Cardiac fibroblast (primary cell): ENCODE measurements at regions not wholly inside any gene's neighbourhood (a gene's known extent, or its start where the extent isn't known, plus 50 kb on each side); places are given as distances from the start of the nearest gene placed in this dataset.
"Not testable (repeated sequence)": the region's sequence is repeated elsewhere in the genome, so short reads cannot be mapped to it uniquely, and the experiment has no call there.

Source experiments
- DNase-seq, 2 donors: peaks; one replicate each; pipeline versions ENCODE4 v3.0.0 to v3.0.0-alpha.2; 2010; ENCODE audit warnings: low read depth in 2 of 2
- H3K4me3 ChIP-seq, 2 donors: replicated peaks in 1 of 2; 1 replicate in 1 of 2; 2 replicates in 1 of 2; pipeline ENCODE4 v1.5.1; 2011; ENCODE audit warnings: low read depth in 2 of 2, low read length in 2 of 2, mild to moderate bottlenecking in 2 of 2, moderate library complexity in 1 of 2
- TF ChIP-seq, protein P1 (sequence below): IDR thresholded peaks from one replicate; pipeline ENCODE4 v1.5.1; 2011; ENCODE audit warnings: low read depth, mild to moderate bottlenecking, low read length, inconsistent platforms

DNA sequence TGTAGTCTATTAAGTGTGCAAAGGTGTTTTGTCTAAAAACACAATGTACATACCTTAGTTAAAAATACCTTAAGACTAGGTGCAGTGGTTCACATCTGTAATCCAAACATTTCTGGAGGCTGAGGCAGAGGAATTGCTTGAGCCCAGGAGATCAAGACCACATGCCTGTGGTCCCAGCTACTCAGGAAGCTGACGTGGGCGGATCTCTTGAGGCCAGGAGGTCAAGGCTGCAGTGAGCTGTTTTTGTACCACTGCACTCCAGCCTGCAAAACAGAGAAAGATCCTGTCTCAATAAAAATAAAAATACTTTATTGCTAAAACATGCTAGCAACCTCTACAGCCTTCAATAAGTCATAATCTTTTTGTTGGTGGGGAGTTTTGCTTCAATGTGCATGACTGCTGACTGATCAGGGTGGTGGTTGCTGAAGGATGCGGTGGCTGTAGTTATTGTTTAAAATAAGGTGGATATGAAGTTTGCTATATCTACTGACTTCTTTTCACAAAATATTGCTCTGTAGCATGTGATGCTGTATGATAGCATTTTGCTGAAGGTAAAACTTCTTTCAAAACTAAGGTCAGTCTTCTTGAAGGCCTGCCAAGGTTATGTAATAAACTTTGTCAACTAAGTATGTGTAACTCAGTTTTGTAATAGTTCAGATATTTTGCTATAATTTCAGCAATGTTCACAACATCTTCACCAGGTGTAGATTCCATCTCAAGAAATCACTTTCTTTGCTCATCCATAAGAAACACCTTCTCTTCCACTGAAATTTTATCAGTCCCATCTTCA is 1238.0 kb upstream of the NRXN1 start:
- peak; percentile 64 to 80 for DNase-seq
- TF ChIP-seq, protein P1, sequence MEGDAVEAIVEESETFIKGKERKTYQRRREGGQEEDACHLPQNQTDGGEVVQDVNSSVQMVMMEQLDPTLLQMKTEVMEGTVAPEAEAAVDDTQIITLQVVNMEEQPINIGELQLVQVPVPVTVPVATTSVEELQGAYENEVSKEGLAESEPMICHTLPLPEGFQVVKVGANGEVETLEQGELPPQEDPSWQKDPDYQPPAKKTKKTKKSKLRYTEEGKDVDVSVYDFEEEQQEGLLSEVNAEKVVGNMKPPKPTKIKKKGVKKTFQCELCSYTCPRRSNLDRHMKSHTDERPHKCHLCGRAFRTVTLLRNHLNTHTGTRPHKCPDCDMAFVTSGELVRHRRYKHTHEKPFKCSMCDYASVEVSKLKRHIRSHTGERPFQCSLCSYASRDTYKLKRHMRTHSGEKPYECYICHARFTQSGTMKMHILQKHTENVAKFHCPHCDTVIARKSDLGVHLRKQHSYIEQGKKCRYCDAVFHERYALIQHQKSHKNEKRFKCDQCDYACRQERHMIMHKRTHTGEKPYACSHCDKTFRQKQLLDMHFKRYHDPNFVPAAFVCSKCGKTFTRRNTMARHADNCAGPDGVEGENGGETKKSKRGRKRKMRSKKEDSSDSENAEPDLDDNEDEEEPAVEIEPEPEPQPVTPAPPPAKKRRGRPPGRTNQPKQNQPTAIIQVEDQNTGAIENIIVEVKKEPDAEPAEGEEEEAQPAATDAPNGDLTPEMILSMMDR = no peak
- H3K4me3 ChIP-seq = no peak overlapping the region

DNA sequence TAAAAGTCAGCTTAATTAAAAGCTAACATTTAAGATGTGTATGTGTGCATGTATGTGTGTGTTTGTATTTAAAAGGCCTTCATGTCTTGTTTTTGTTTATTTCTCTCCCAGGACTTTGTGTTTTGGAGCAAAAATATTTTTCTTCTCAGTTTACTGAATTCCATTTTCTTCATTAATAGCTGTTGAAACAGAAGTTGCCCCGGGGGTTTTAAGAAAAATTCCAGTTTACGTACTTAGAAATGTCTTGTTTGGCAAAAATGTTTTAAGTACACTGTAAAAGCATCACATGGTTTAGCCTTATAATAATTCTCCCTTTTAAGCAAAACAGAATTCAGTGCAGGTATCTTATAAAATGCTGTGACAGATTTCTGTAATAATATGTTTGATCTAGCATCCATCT is 1233.0 kb upstream of the NRXN1 start:
- no peak overlapping the region for H3K4me3 ChIP-seq
- TF ChIP-seq, protein P1 = no peak
- DNase-seq = no peak

DNA sequence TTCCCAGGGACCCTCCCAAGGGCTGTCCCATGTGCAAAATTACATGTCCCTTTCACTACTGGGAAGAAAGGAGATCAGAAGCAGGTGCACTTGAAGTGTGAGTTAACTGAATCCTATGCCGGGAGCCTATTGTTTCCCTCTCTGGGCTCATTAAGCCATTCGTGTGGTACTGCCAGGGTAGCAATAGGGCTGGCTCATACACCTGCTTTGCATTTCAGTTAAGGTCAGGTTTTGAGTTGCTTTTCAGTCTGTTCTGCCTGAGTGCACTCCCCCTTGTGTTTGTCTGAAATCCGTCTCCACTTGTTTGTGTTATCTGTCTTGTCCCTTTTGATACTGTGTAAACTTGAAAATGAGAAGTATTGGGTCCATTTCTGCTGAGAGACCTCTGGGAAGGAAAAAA is 1232.6 kb upstream of the NRXN1 start:
- DNase-seq = no peak
- TF ChIP-seq, protein P1 = no peak
- H3K4me3 ChIP-seq = no peak overlapping the region

DNA sequence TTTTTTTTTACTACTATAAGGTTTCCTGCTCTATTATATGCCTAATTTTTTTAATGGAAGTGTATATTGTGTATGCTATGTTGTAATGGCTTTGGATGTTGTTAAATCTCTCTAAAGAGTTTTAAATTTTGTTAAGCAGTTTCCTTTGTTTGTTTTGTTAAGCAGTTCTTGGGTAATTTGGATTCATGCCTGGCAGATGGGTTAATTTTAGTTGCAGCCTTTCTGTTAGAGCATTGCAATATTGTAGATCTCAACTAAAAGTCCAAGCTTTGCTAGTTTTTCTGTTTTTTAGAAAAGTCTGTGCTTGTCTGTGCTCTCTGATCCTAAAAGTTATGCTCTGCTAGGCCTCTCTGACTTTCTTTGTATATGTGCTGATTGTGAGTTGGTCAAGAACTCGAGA is 1229.0 kb upstream of the NRXN1 start:
- TF ChIP-seq, protein P1 = no peak
- peak; percentile 39 to 40 for DNase-seq
- no peak overlapping the region for H3K4me3 ChIP-seq

DNA sequence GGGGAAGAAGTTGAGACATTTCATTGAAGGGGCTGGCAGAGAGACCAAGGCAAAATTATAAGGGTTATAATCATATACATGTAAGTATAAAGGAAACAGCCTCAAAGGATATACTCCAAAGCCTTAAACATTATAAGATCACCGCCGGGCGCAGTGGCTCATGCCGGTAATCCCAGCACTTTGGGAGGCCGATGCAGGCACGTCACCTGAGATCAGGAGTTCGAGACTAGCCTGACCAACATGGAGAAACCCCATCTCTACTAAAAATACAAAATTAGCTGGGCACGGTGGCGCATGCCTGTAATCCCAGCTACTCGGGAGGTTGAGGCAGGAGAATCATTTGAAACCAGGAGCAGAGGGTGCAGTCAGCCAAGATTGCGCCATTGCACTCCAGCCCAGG is 1227.0 kb upstream of the NRXN1 start:
- DNase-seq, H3K4me3 ChIP-seq: not testable (repeated sequence)

DNA sequence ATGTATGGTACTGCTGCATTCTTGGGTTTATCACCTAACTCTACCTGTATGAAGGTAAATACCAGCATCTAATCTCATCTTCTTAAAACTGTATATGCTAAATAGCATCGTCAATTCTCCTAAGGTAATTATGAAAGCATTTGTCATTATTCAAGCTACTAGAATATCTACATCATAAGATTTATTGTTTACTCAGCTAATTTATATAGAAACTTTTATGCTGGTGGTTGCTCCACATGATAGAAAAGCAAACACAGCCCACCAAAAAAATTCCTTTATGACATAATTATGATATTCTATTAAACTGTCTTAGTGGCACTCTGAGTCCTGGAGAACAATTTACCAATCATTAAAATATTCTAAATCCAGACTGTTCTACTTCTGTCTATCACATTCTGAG is 1226.1 kb upstream of the NRXN1 start:
- no peak overlapping the region for H3K4me3 ChIP-seq
- TF ChIP-seq, protein P1 = no peak
- DNase-seq = no peak

DNA sequence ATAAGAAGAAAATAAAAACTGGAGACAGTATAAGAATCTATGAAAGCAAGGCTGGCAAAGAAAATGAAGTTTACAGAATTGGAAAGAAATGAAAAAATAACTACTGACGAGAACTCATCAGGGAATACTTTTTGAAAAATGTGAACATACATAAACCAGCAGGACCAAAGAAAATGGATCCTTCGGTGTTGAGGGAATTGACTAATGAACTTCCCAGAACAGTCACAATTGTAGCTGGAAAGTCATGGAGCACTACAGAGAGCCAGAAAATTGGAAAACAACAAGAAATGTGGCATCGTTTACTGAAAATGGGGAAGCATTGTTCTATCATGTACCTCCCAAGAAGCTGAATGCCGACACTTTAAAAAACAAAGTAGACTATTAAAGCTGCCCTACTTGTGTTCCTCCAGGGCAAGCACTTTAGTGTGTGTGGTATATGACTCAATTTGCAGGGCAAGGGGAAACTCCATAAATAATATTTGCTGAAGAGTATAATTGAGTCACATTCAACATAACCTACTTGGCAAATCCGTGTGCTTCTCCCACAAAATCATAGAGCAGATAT is 1221.6 kb upstream of the NRXN1 start:
- TF ChIP-seq, protein P1 = no peak
- DNase-seq = peak in 1 of 2 donors; percentile 31
- no peak overlapping the region for H3K4me3 ChIP-seq
